PC-9 (cell line): ENCODE measurements at regions not wholly inside any gene's neighbourhood (a gene's known extent, or its start where the extent isn't known, plus 50 kb on each side); places are given as distances from the start of the nearest gene placed in this dataset.

Experiments
- BruUV-seq: library from RNA; stranded (reverse); fragments of 400-500 nt; replicated peaks from 2 replicates; lab custom pipeline; 2021; lab: Mats Ljungman, UMichigan
- CTCF ChIA-PET: fragments of 300-600 bp; sonication (Branson Sonifier 250); formaldehyde crosslinking; loops from one replicate; lab custom pipeline; 2022; ENCODE audit warnings: antibody characterized with exemption; lab: Charles Lee
- POLR2A ChIA-PET: fragments of 300-600 bp; sonication (Branson Sonifier 250); formaldehyde crosslinking; loops from one replicate; lab custom pipeline; 2022; ENCODE audit warnings: antibody characterized with exemption; ENCODE audit not compliant: unreplicated experiment; lab: Charles Lee
- DNase-seq, 2 experiments: peaks; one replicate each; pipeline versions ENCODE4 v3.0.0 to v3.0.0-alpha.2; 2015 to 2022; ENCODE audit warnings: mixed read lengths in 1 of 2
- H2AFZ ChIP-seq: fragments of 200-600 bp; sonication (generic); 2 replicates; pipeline ENCODE4 v1.8.1; 2017; ENCODE audit warnings: antibody characterized with exemption
- H3F3A ChIP-seq: fragments of 200-600 bp; sonication (generic); 2 replicates; pipeline ENCODE4 v1.8.1; 2017; ENCODE audit warnings: antibody characterized with exemption, mild to moderate bottlenecking, low read depth; ENCODE audit not compliant: insufficient read depth
- H3K27ac ChIP-seq: fragments of 200-600 bp; sonication (generic); 2 replicates; pipeline ENCODE4 v1.6.1; 2016; ENCODE audit warnings: mixed run types
- H3K27me3 ChIP-seq: fragments of 200-600 bp; sonication (generic); 2 replicates; pipeline ENCODE4 v1.6.1; 2016; ENCODE audit warnings: low read depth, mixed run types; ENCODE audit not compliant: insufficient read depth
- H3K36me3 ChIP-seq: fragments of 200-600 bp; sonication (generic); 2 replicates; pipeline ENCODE4 v1.6.1; 2016; ENCODE audit warnings: low read depth, mixed run types
- H3K4me1 ChIP-seq: fragments of 200-600 bp; sonication (generic); replicated peaks from 2 replicates; pipeline ENCODE4 v1.6.1; 2016; ENCODE audit warnings: mixed run types; ENCODE audit not compliant: insufficient read depth
- H3K4me2 ChIP-seq: fragments of 200-600 bp; sonication (generic); 2 replicates; pipeline ENCODE4 v1.6.1; 2017; ENCODE audit warnings: mixed run types
- H3K4me3 ChIP-seq: fragments of 200-600 bp; sonication (generic); 2 replicates; pipeline ENCODE4 v1.6.1; 2016; ENCODE audit warnings: mixed run types
- H3K79me2 ChIP-seq: fragments of 200-600 bp; sonication (generic); 2 replicates; pipeline ENCODE4 v1.6.1; 2017; ENCODE audit warnings: low read depth, mixed run types
- H3K9me2 ChIP-seq: fragments of 200-600 bp; sonication (generic); 2 replicates; pipeline ENCODE4 v1.8.1; 2017; ENCODE audit warnings: mild to moderate bottlenecking; ENCODE audit not compliant: insufficient read depth
- H3K9me3 ChIP-seq: fragments of 200-600 bp; sonication (generic); 2 replicates; pipeline ENCODE4 v1.8.1; 2016; ENCODE audit warnings: low read depth; ENCODE audit not compliant: insufficient read depth
- H4K20me1 ChIP-seq: fragments of 200-600 bp; sonication (generic); 2 replicates; pipeline ENCODE4 v1.8.1; 2017; ENCODE audit not compliant: insufficient read depth
- CTCF ChIP-seq: fragments of 200-600 bp; sonication (generic); conservative IDR thresholded peaks from 2 replicates; pipeline ENCODE4 v1.6.1; 2017; ENCODE audit warnings: mixed run types, antibody characterized with exemption, mild to moderate bottlenecking, moderate library complexity
- EZH2 ChIP-seq: fragments of 200-600 bp; sonication (generic); IDR thresholded peaks from 2 replicates; pipeline ENCODE4 v1.8.0; 2017; ENCODE audit warnings: antibody characterized with exemption, low read depth
- intact Hi-C: fragments of 100-400 bp; cut with micrococcal nuclease; formaldehyde crosslinking; loops from one replicate; pipeline ENCODE4 v1.10.0; 2022; ENCODE audit not compliant: unreplicated experiment

DNA sequence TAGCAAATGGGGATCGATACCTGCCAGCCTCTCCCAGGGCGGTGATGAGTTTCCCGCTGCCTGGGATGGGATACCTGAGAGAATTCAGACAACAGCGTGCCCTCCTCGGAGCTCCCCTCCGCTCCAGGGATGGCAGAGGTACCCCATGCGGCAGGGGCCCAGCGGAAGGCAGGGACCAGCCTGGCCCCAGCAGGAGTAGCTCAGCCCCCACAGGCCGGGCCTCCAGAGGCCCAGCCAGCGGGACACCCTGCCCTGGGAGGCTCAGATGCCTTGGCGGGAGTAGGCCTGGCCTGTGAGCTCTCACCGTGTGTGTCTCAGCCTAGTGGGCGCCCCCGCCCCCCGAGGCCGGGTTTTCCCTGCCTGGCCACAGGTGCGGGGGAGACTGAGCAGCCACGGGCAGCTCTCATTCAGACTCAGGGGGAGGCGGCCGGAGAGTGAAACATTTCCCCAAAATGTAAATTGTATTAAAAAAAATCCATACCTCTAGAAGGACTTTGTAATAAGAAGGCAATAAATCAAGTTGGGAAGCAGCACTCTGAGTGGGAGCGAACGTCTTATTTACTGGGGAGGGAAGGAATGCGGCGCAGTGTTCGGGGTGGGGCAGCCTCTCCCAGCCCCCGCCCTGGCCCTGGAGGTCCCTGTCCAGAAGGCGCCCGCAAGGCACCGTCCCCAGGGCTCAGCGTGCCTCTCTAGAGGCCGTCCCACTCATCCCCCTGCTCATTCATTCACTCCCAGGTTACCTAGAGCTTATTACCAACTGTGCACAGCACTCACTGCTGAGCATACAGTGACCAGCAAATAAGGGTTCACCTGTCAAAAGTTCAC is 888.0 kb downstream of the BRD1 start:
- Histone ChIP-seq H2AFZ (no peak overlapping the region), H3K9me2 (no peaks in the 10 kb centered on the region), H3K36me3 (no peaks in the 10 kb centered on the region), H3K27ac (no peak overlapping the region), H3K4me1 (no peaks in the 10 kb centered on the region), H3K79me2 (no peaks in the 10 kb centered on the region), H3F3A (no peaks in the 10 kb centered on the region), H3K27me3 (peaks cover 90% of the 10 kb centered on the region), H3K9me3 (no peaks in the 10 kb centered on the region), H3K4me2 (no peak overlapping the region), H3K4me3 (no peak overlapping the region), H4K20me1 (no peaks in the 10 kb centered on the region)
- DNase-seq = no peak
- CTCF ChIA-PET = no interaction called here
- no TSS peak for BruUV-seq
- peak; percentile 71; the same call in 1 of the 2 replicates for TF ChIP-seq EZH2
- no peak for TF ChIP-seq CTCF
- intact Hi-C loops = no loop called here
- POLR2A ChIA-PET = no interaction called here

GRCh38 chr22:48938741-48939140 is 888.9 kb downstream of the BRD1 start:
- ChIA-PET CTCF (no interaction called here), POLR2A (no interaction called here)
- Histone ChIP-seq H3K36me3 (no peaks in the 10 kb centered on the region), H4K20me1 (no peaks in the 10 kb centered on the region), H3K4me3 (no peak overlapping the region), H3F3A (no peaks in the 10 kb centered on the region), H3K9me3 (no peaks in the 10 kb centered on the region), H3K79me2 (no peaks in the 10 kb centered on the region), H3K4me2 (no peak overlapping the region), H3K4me1 (no peaks in the 10 kb centered on the region), H2AFZ (no peak overlapping the region), H3K27ac (no peak overlapping the region), H3K27me3 (peaks cover 81% of the 10 kb centered on the region), H3K9me2 (no peaks in the 10 kb centered on the region)
- no TSS peak for BruUV-seq
- DNase-seq = no peak
- TF ChIP-seq EZH2 (no peak), CTCF (no peak)
- intact Hi-C loops = no loop called here

GRCh38 chr22:48937032-48937639 is 890.5 kb downstream of the BRD1 start:
- no peak overlapping the region for H3K4me2 ChIP-seq
- no peak overlapping the region for H3K4me3 ChIP-seq
- POLR2A ChIA-PET = no interaction called here
- H3K27ac ChIP-seq = no peak overlapping the region
- no peaks in the 10 kb centered on the region for H3K79me2 ChIP-seq
- TF ChIP-seq CTCF (no peak), EZH2 (no peak)
- H3K9me2 ChIP-seq = no peaks in the 10 kb centered on the region
- no peaks in the 10 kb centered on the region for H4K20me1 ChIP-seq
- no peak for DNase-seq
- BruUV-seq = no TSS peak
- intact Hi-C loops = no loop called here
- no peaks in the 10 kb centered on the region for H3K4me1 ChIP-seq
- H3K27me3 ChIP-seq = peaks cover 65% of the 10 kb centered on the region
- no peak overlapping the region for H2AFZ ChIP-seq
- H3K36me3 ChIP-seq = no peaks in the 10 kb centered on the region
- no peaks in the 10 kb centered on the region for H3F3A ChIP-seq
- H3K9me3 ChIP-seq = no peaks in the 10 kb centered on the region
- CTCF ChIA-PET = no interaction called here
